ENCODE measurements at regions not wholly inside any gene's neighbourhood (a gene's known extent, or its start where the extent isn't known, plus 50 kb on each side); places are given as distances from the start of the nearest gene placed in this dataset.

DNA sequence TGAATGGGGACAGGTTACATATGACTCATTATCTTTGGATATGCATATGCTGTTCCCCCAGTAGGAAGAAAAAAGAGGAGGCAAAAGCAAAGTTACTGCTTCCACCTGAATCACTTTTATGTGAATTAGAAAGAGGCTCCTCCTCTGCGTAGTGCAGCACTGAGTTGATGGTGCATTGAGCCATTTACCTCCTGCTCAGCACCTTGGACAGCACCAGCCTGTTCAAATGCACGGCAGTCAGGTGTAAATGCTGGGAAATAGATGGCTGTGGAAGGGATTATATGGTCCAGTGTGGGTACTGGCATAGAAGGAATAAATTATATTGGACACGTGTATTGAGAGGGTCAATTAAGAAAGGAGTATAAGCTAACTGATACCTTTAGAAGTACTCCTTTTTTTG, 541.9 kb upstream of the SEL1L start:
- no peak overlapping the region for H3K4me3 Mint-ChIP-seq (ENCODE audit: unreplicated experiment)
- no peaks in the 10 kb centered on the region for H3K4me1 Mint-ChIP-seq (ENCODE audit: low read depth, unreplicated experiment)
- CTCF ChIA-PET = no interaction called here
- Histone ChIP-seq H3K4me3 (ENCODE audit: low read depth, low read length) (no peak overlapping the region), H3K27me3 (replicated peaks; ENCODE audit: control insufficient read depth, insufficient read depth, low read length) (no peaks in the 10 kb centered on the region), H3K9me3 (no peaks in the 10 kb centered on the region), H3K4me1 (no peaks in the 10 kb centered on the region), H3K36me3 (ENCODE audit: control insufficient read depth, insufficient read depth, low read length) (no peaks in the 10 kb centered on the region)
- no peak for TF ChIP-seq CTCF (IDR thresholded peaks at IDR 0.05; ENCODE audit: insufficient read depth in 1 of 2, low read depth in 1 of 2, low read length in 1 of 2, severe bottlenecking in 1 of 2, unreplicated experiment in 1 of 2)
- intact Hi-C loops (cut with micrococcal nuclease; ENCODE audit: unreplicated experiment) = no loop called here
- no peaks in the 10 kb centered on the region for H3K9me3 Mint-ChIP-seq (ENCODE audit: unreplicated experiment)
- no TSS peak for BruUV-seq (replicated peaks)
- POLR2A ChIA-PET = no interaction called here
- H3K27ac Mint-ChIP-seq (ENCODE audit: unreplicated experiment) = no peak overlapping the region
- H3K27me3 Mint-ChIP-seq (ENCODE audit: insufficient read depth, unreplicated experiment) = no peaks in the 10 kb centered on the region
- no peaks in the 10 kb centered on the region for H3K36me3 Mint-ChIP-seq (ENCODE audit: insufficient read depth, unreplicated experiment)
- peak; percentile 50 to 71 for DNase-seq

DNA sequence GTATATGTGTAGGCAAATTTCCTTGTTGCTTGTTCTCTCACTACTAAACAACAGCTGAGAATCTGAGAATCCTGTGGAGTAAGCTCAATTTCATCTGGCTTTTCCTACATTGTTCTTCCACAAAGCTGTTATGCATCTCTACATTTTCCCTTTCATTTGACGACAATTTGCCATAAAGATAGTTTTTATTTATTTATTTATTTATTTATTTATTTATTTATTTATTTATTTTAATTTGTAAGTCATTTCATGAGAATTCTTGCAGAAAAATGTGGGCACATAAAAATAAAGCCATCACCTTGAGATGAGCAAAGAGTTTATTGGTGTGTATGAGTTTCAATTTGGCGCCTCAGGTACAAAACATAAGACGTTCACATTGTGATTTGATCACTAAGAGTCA, 545.9 kb upstream of the SEL1L start:
- Histone ChIP-seq H3K9me3 (no peaks in the 10 kb centered on the region), H3K4me3 (ENCODE audit: low read depth, low read length) (no peak overlapping the region), H3K4me1 (no peaks in the 10 kb centered on the region), H3K27me3 (replicated peaks; ENCODE audit: control insufficient read depth, insufficient read depth, low read length) (no peaks in the 10 kb centered on the region), H3K36me3 (ENCODE audit: control insufficient read depth, insufficient read depth, low read length) (no peaks in the 10 kb centered on the region)
- no peak for DNase-seq
- no peak overlapping the region for H3K27ac Mint-ChIP-seq (ENCODE audit: unreplicated experiment)
- intact Hi-C loops (cut with micrococcal nuclease; ENCODE audit: unreplicated experiment) = no loop called here
- H3K4me3 Mint-ChIP-seq (ENCODE audit: unreplicated experiment) = no peak overlapping the region
- ChIA-PET POLR2A (no interaction called here), CTCF (no interaction called here)
- H3K4me1 Mint-ChIP-seq (ENCODE audit: low read depth, unreplicated experiment) = no peaks in the 10 kb centered on the region
- no peak for TF ChIP-seq CTCF (IDR thresholded peaks at IDR 0.05; ENCODE audit: insufficient read depth in 1 of 2, low read depth in 1 of 2, low read length in 1 of 2, severe bottlenecking in 1 of 2, unreplicated experiment in 1 of 2)
- peaks cover 5% of the 10 kb centered on the region for H3K27me3 Mint-ChIP-seq (ENCODE audit: insufficient read depth, unreplicated experiment)
- BruUV-seq (replicated peaks) = no TSS peak
- no peaks in the 10 kb centered on the region for H3K9me3 Mint-ChIP-seq (ENCODE audit: unreplicated experiment)
- no peaks in the 10 kb centered on the region for H3K36me3 Mint-ChIP-seq (ENCODE audit: insufficient read depth, unreplicated experiment)

- Mint-ChIP-seq H3K36me3 (ENCODE audit: insufficient read depth, unreplicated experiment) (no peaks in the 10 kb centered on the region), H3K4me1 (ENCODE audit: low read depth, unreplicated experiment) (no peaks in the 10 kb centered on the region), H3K9me3 (ENCODE audit: unreplicated experiment) (no peaks in the 10 kb centered on the region), H3K27ac (ENCODE audit: unreplicated experiment) (no peak overlapping the region), H3K27me3 (ENCODE audit: insufficient read depth, unreplicated experiment) (peaks cover 5% of the 10 kb centered on the region), H3K4me3 (ENCODE audit: unreplicated experiment) (no peak overlapping the region)
- ChIA-PET POLR2A (no interaction called here), CTCF (no interaction called here)
- no peak for DNase-seq
- Histone ChIP-seq H3K9me3 (no peaks in the 10 kb centered on the region), H3K36me3 (ENCODE audit: control insufficient read depth, insufficient read depth, low read length) (no peaks in the 10 kb centered on the region), H3K4me3 (ENCODE audit: low read depth, low read length) (no peak overlapping the region), H3K27me3 (replicated peaks; ENCODE audit: control insufficient read depth, insufficient read depth, low read length) (no peaks in the 10 kb centered on the region), H3K4me1 (no peaks in the 10 kb centered on the region)
- no peak for TF ChIP-seq CTCF (IDR thresholded peaks at IDR 0.05; ENCODE audit: insufficient read depth in 1 of 2, low read depth in 1 of 2, low read length in 1 of 2, severe bottlenecking in 1 of 2, unreplicated experiment in 1 of 2)
- intact Hi-C loops (cut with micrococcal nuclease; ENCODE audit: unreplicated experiment) = no loop called here
- no TSS peak for BruUV-seq (replicated peaks)
Observed at GRCh38 chr14:82080370-82080769, 546.7 kb upstream of the SEL1L start.

All from Caco-2 (cell line).